GM12878 (cell line): ENCODE measurements at regions not wholly inside any gene's neighbourhood (a gene's known extent, or its start where the extent isn't known, plus 50 kb on each side); places are given as distances from the start of the nearest gene placed in this dataset.

Experiments used
- ATAC-seq: fragments of 200-7000 bp; cut with Tn5 transposase; 3 replicates; pipeline ENCODE4 v1.9.1; 2020; ENCODE audit warnings: mild to moderate bottlenecking, moderate library complexity
- BruUV-seq: library from RNA; stranded (reverse); fragments of 400-500 nt; replicated peaks from 2 replicates; lab custom pipeline; 2021; lab: Mats Ljungman, UMichigan
- CTCF ChIA-PET: fragments of 300-600 bp; sonication (Branson Sonifier 250); formaldehyde crosslinking; extraction: SDS; loops from one replicate; lab custom pipeline; 2021; ENCODE audit warnings: inconsistent platforms; lab: Yijun Ruan, JAX
- POLR2A ChIA-PET: fragments of 350-600 bp; formaldehyde crosslinking; extraction: SDS; loops from one replicate; lab custom pipeline; 2021; ENCODE audit warnings: inconsistent platforms; lab: Charles Lee
- RAD21 ChIA-PET: fragments of 300-600 bp; sonication (Branson Sonifier 250); formaldehyde crosslinking; loops from one replicate; lab custom pipeline; 2023; ENCODE audit warnings: antibody characterized with exemption; ENCODE audit not compliant: unreplicated experiment; lab: Charles Lee
- SMC1A ChIA-PET: fragments of 300-600 bp; sonication (Branson Sonifier 250); formaldehyde crosslinking; loops from one replicate; lab custom pipeline; 2023; ENCODE audit not compliant: unreplicated experiment, uncharacterized antibody; lab: Charles Lee
- DNase-seq: peaks from one replicate; pipeline ENCODE4 v3.0.0-alpha.2; 2011; ENCODE audit warnings: low read depth, low spot score
- FAIRE-seq: peaks from 3 replicates; lab custom pipeline; 2011; peaks lifted over from hg19 to GRCh38; lab: Jason Lieb, UNC
- H2AFZ ChIP-seq: 2 replicates; pipeline ENCODE4 v1.6.0; 2011; ENCODE audit warnings: low read depth, low read length, control low read depth; ENCODE audit not compliant: control insufficient read depth
- H3K27ac ChIP-seq: 2 replicates; pipeline ENCODE4 v1.5.1; 2011; ENCODE audit warnings: control low read depth; ENCODE audit not compliant: control insufficient read depth, insufficient read depth
- H3K27me3 ChIP-seq, 2 experiments: replicated peaks in 1 of 2; 2 replicates each; pipeline versions ENCODE4 v1.6.0 to v1.6.1; 2011; ENCODE audit warnings: low read length in 1 of 2; ENCODE audit not compliant: control insufficient read depth in 2 of 2, insufficient read depth in 2 of 2
- H3K36me3 ChIP-seq, 2 experiments: 2 replicates each; pipeline ENCODE4 v1.5.1; 2011; ENCODE audit warnings: low read length in 1 of 2; ENCODE audit not compliant: control insufficient read depth in 2 of 2, insufficient read depth in 2 of 2
- H3K4me1 ChIP-seq: 2 replicates; pipeline ENCODE4 v1.6.1; 2011; ENCODE audit warnings: mild to moderate bottlenecking, low read length, moderate library complexity, mixed read lengths; ENCODE audit not compliant: control insufficient read depth, insufficient read depth
- H3K4me2 ChIP-seq: 2 replicates; pipeline ENCODE4 v1.6.0; 2011; ENCODE audit warnings: control low read depth; ENCODE audit not compliant: control insufficient read depth, insufficient read depth
- H3K4me3 ChIP-seq: fragments of 200-600 bp; sonication (generic); 2 replicates; pipeline ENCODE4 v1.5.1; 2016
- H3K79me2 ChIP-seq: 2 replicates; pipeline ENCODE4 v1.6.0; 2011; ENCODE audit warnings: low read length; ENCODE audit not compliant: control insufficient read depth, insufficient read depth
- H3K9ac ChIP-seq: 2 replicates; pipeline ENCODE4 v1.8.0; 2011; ENCODE audit warnings: low read length, control low read depth, mixed read lengths; ENCODE audit not compliant: control insufficient read depth, insufficient read depth
- H3K9me3 ChIP-seq: replicated peaks from 3 replicates; pipeline ENCODE4 v1.5.1; 2011; ENCODE audit warnings: mild to moderate bottlenecking, low read length; ENCODE audit not compliant: control insufficient read depth, insufficient read depth
- H4K20me1 ChIP-seq: 2 replicates; pipeline ENCODE4 v1.6.0; 2011; ENCODE audit not compliant: control insufficient read depth, insufficient read depth
- DPF2 ChIP-seq: fragments of 450-650 bp; IDR thresholded peaks from 2 replicates; pipeline ENCODE4 v1.6.1; 2017; ENCODE audit warnings: mild to moderate bottlenecking
- ELK1 ChIP-seq: IDR thresholded peaks from 2 replicates; pipeline ENCODE4 v1.6.1; 2012; ENCODE audit warnings: low read depth, low read length, improper control_type of control experiment
- ESRRA ChIP-seq: IDR thresholded peaks from 2 replicates; pipeline ENCODE4 v1.6.1; 2012; ENCODE audit warnings: mild to moderate bottlenecking, low read length, improper control_type of control experiment
- HCFC1 ChIP-seq: fragments of 150-350 bp; IDR thresholded peaks from 2 replicates; pipeline ENCODE4 v1.6.1; 2014; ENCODE audit warnings: low read length
- RAD51 ChIP-seq: fragments of 450-650 bp; IDR thresholded peaks from 2 replicates; pipeline ENCODE4 v1.6.1; 2016; ENCODE audit warnings: moderate library complexity, mild to moderate bottlenecking, inconsistent platforms
- SKIL ChIP-seq: fragments of 450-650 bp; IDR thresholded peaks from 2 replicates; pipeline ENCODE4 v1.6.1; 2017; ENCODE audit warnings: mild to moderate bottlenecking, low read depth, inconsistent platforms; ENCODE audit not compliant: poor library complexity, severe bottlenecking
- SMAD1 ChIP-seq: fragments of 450-650 bp; IDR thresholded peaks from 2 replicates; pipeline ENCODE4 v1.6.1; 2018; ENCODE audit warnings: mild to moderate bottlenecking, low read depth; ENCODE audit not compliant: partially characterized antibody
- SMAD5 ChIP-seq: IDR thresholded peaks from 2 replicates; pipeline ENCODE4 v1.6.1; 2016; ENCODE audit warnings: antibody characterized with exemption, low read depth
- SREBF2 ChIP-seq: IDR thresholded peaks from 2 replicates; pipeline ENCODE4 v1.6.1; 2012; ENCODE audit warnings: mild to moderate bottlenecking, low read length
- YBX1 ChIP-seq: fragments of 450-650 bp; IDR thresholded peaks from 2 replicates; pipeline ENCODE4 v1.6.1; 2016; ENCODE audit warnings: antibody characterized with exemption
- WGBS: methylation state at CpG from one replicate; pipeline ENCODE4 v1.1.6; 2016; ENCODE audit warnings: low lambda C conversion rate; ENCODE audit not compliant: insufficient replicate concordance, insufficient coverage; ENCODE audit errors: missing lambda C conversion rate; 5-methylcytosine and 5-hydroxymethylcytosine counted together
- in situ Hi-C: fragments of 300-500 bp; cut with MboI; formaldehyde crosslinking; loops from 9 replicates; pipeline ENCODE4 v1.14.3; 2018; ENCODE audit warnings: mixed read lengths
- intact Hi-C: fragments of 100-400 bp; cut with micrococcal nuclease; formaldehyde crosslinking; loops from one replicate; pipeline ENCODE4 v1.14.2; 2022; ENCODE audit not compliant: unreplicated experiment

GRCh38 chr7:155981703-155982102, 169.4 kb upstream of the SHH start:
- no peak for TF ChIP-seq SMAD1
- no peak for TF ChIP-seq ELK1
- TF ChIP-seq, all 136 proteins: peak for 0
- CTCF ChIA-PET: no interaction called here
- Histone ChIP-seq H3K4me1 (no peaks in the 10 kb centered on the region), H4K20me1 (no peaks in the 10 kb centered on the region), H3K9me3 (no peaks in the 10 kb centered on the region), H3K79me2 (no peaks in the 10 kb centered on the region), H3K4me3 (no peak overlapping the region), H3K27me3 (no peaks in the 10 kb centered on the region), H3K4me2 (no peak overlapping the region), H3K36me3 (no peaks in the 10 kb centered on the region), H3K9ac (no peak overlapping the region), H2AFZ (no peak overlapping the region), H3K27ac (no peak overlapping the region)
- RAD21 ChIA-PET: no interaction called here
- SMC1A ChIA-PET: no interaction called here
- 20% methylated on average over 1 of the region's 2 CpGs for WGBS
- intact Hi-C loops: no loop called here
- no TSS peak for BruUV-seq
- no peak for DNase-seq
- no peak for FAIRE-seq
- no peak for ATAC-seq
- in situ Hi-C loops: no loop called here
- POLR2A ChIA-PET: no interaction called here

- TF ChIP-seq SMAD5 (no peak), RAD51 (no peak), HCFC1 (no peak), YBX1 (no peak), DPF2 (no peak), ESRRA (no peak), SKIL (no peak), SREBF2 (no peak)
- ChIA-PET POLR2A (no interaction called here), SMC1A (no interaction called here), RAD21 (no interaction called here), CTCF (no interaction called here)
- 16% methylated on average over 10 of the region's 10 CpGs for WGBS
- Histone ChIP-seq H3K27ac (no peak overlapping the region), H3K4me1 (no peaks in the 10 kb centered on the region), H3K79me2 (no peaks in the 10 kb centered on the region), H3K27me3 (no peaks in the 10 kb centered on the region), H3K9ac (no peak overlapping the region), H3K36me3 (no peaks in the 10 kb centered on the region), H3K9me3 (no peaks in the 10 kb centered on the region), H2AFZ (no peak overlapping the region), H3K4me3 (no peak overlapping the region), H4K20me1 (no peaks in the 10 kb centered on the region), H3K4me2 (no peak overlapping the region)
- no TSS peak for BruUV-seq
- in situ Hi-C loops (no loop called here), intact Hi-C loops (no loop called here)
- ATAC-seq (no peak), FAIRE-seq (no peak), DNase-seq (no peak)
Measured at GRCh38 chr7:155980841-155981240, 168.6 kb upstream of the SHH start.
